Activated CD4-positive, alpha-beta T cell treated with anti-CD3 and anti-CD28 coated beads, Interleukin-2, amount 50 U/mL, for 48 hours (primary cell): ENCODE measurements at regions not wholly inside any gene's neighbourhood (a gene's known extent, or its start where the extent isn't known, plus 50 kb on each side); places are given as distances from the start of the nearest gene placed in this dataset.

Source experiments
- DNase-seq, 2 experiments: peaks; one replicate each; pipeline ENCODE4 v3.0.0-alpha.2; 2020

- no peak for DNase-seq
Observed at GRCh38 chr10:89888321-89889070, 187.1 kb downstream of the KIF20B start.

- no peak for DNase-seq
Observed at GRCh38 chr10:89889606-89890005, 188.2 kb downstream of the KIF20B start.

GRCh38 chr10:89891006-89891535, 189.7 kb downstream of the KIF20B start:
- DNase-seq: no peak

GRCh38 chr10:89894051-89894450, 192.7 kb downstream of the KIF20B start:
- DNase-seq: no peak

- no peak for DNase-seq
Observed at GRCh38 chr10:89900554-89900953, 199.2 kb downstream of the KIF20B start.

- no peak for DNase-seq
Observed at GRCh38 chr10:89901895-89902294, 200.5 kb downstream of the KIF20B start.

- DNase-seq: peak; percentile 1 to 4
Observed at GRCh38 chr10:89904755-89905154, 203.4 kb downstream of the KIF20B start.

- no peak for DNase-seq
Observed at GRCh38 chr10:89909752-89910151, 208.4 kb downstream of the KIF20B start.

- DNase-seq: no peak
Observed at GRCh38 chr10:89915021-89915420, 213.6 kb downstream of the KIF20B start.

GRCh38 chr10:89915968-89916367, 214.6 kb downstream of the KIF20B start:
- DNase-seq: no peak

- no peak for DNase-seq
Observed at GRCh38 chr10:89916468-89917215, 215.3 kb downstream of the KIF20B start.

GRCh38 chr10:89921403-89921802, 220.0 kb downstream of the KIF20B start:
- no peak for DNase-seq

- DNase-seq: no peak
Observed at GRCh38 chr10:89923661-89924060, 222.3 kb downstream of the KIF20B start.

GRCh38 chr10:89924261-89924660, 222.9 kb downstream of the KIF20B start:
- DNase-seq: no peak

GRCh38 chr10:89926736-89927135, 225.3 kb downstream of the KIF20B start:
- no peak for DNase-seq

- DNase-seq: no peak
Observed at GRCh38 chr10:89929282-89930026, 228.1 kb downstream of the KIF20B start.

- DNase-seq: no peak
Observed at GRCh38 chr10:89937494-89937893, 236.1 kb downstream of the KIF20B start.

GRCh38 chr10:89940076-89940475, 238.7 kb downstream of the KIF20B start:
- DNase-seq: no peak

- no peak for DNase-seq
Observed at GRCh38 chr10:89942217-89942616, 240.8 kb downstream of the KIF20B start.

- DNase-seq: no peak
Observed at GRCh38 chr10:89944138-89944537, 242.7 kb downstream of the KIF20B start.

- DNase-seq: no peak
Observed at GRCh38 chr10:89946106-89946505, 244.7 kb downstream of the KIF20B start.

GRCh38 chr10:89949496-89949895, 248.1 kb downstream of the KIF20B start:
- DNase-seq: no peak

GRCh38 chr10:89952325-89952724, 250.9 kb downstream of the KIF20B start:
- no peak for DNase-seq
